ENCODE measurements at regions not wholly inside any gene's neighbourhood (a gene's known extent, or its start where the extent isn't known, plus 50 kb on each side); places are given as distances from the start of the nearest gene placed in this dataset.

GRCh38 chr22:23385678-23386631, 194.1 kb downstream of the IGLL1 start (continued):
- TF ChIP-seq SALL1 (CRISPR knock-in tag; IDR thresholded peaks at IDR 0.05) (peak; percentile 47; the same call in 1 of the 2 replicates), ZNF773 (CRISPR knock-in tag; IDR thresholded peaks at IDR 0.05; ENCODE audit: borderline replicate concordance) (no peak), SP2 (CRISPR knock-in tag; IDR thresholded peaks at IDR 0.05) (no peak), ZFP36L2 (CRISPR knock-in tag; IDR thresholded peaks at IDR 0.05) (peak; percentile 57; the same call in 1 of the 2 replicates), JDP2 (CRISPR knock-in tag; IDR thresholded peaks at IDR 0.05; ENCODE audit: borderline replicate concordance) (no peak), SMC3 (IDR thresholded peaks at IDR 0.05; ENCODE audit: low read length) (peak; percentile 77), HNF1A (IDR thresholded peaks at IDR 0.05; ENCODE audit: low read depth) (no peak), HNF1A (CRISPR knock-in tag; IDR thresholded peaks at IDR 0.05; ENCODE audit: borderline replicate concordance) (0 out of 2 replicates have a peak, but pooled peaks have one; percentile 25), ZNF574 (CRISPR knock-in tag; IDR thresholded peaks at IDR 0.05) (0 out of 2 replicates have a peak, but pooled peaks have one; percentile 23), ZNF431 (CRISPR knock-in tag; IDR thresholded peaks at IDR 0.05; ENCODE audit: borderline replicate concordance, low read depth) (no peak), ZNF274 (CRISPR knock-in tag; IDR thresholded peaks at IDR 0.05) (peak; percentile 37; the same call in 1 of the 2 replicates), ZEB1 (IDR thresholded peaks at IDR 0.05; ENCODE audit: insufficient replicate concordance, low read depth) (no peak), ISL2 (CRISPR knock-in tag; IDR thresholded peaks at IDR 0.05) (no peak), PHF8 (CRISPR knock-in tag; IDR thresholded peaks at IDR 0.05) (no peak), CTCF (CRISPR knock-in tag; IDR thresholded peaks at IDR 0.05) (peak; percentile 99)
- TF ChIP-seq, protein P1, sequence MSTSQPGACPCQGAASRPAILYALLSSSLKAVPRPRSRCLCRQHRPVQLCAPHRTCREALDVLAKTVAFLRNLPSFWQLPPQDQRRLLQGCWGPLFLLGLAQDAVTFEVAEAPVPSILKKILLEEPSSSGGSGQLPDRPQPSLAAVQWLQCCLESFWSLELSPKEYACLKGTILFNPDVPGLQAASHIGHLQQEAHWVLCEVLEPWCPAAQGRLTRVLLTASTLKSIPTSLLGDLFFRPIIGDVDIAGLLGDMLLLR (CRISPR knock-in tag; IDR thresholded peaks at IDR 0.05), result peak; percentile 54; the same call in 1 of the 2 replicates
- TF ChIP-seq, protein P2, sequence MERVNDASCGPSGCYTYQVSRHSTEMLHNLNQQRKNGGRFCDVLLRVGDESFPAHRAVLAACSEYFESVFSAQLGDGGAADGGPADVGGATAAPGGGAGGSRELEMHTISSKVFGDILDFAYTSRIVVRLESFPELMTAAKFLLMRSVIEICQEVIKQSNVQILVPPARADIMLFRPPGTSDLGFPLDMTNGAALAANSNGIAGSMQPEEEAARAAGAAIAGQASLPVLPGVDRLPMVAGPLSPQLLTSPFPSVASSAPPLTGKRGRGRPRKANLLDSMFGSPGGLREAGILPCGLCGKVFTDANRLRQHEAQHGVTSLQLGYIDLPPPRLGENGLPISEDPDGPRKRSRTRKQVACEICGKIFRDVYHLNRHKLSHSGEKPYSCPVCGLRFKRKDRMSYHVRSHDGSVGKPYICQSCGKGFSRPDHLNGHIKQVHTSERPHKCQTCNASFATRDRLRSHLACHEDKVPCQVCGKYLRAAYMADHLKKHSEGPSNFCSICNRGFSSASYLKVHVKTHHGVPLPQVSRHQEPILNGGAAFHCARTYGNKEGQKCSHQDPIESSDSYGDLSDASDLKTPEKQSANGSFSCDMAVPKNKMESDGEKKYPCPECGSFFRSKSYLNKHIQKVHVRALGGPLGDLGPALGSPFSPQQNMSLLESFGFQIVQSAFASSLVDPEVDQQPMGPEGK (CRISPR knock-in tag; IDR thresholded peaks at IDR 0.05), result peak; percentile 68
